Fibroblast of the aortic adventitia (primary cell): ENCODE measurements at regions not wholly inside any gene's neighbourhood (a gene's known extent, or its start where the extent isn't known, plus 50 kb on each side); places are given as distances from the start of the nearest gene placed in this dataset.

Experiments used
- DNase-seq: peaks from one replicate; pipeline ENCODE4 v3.0.0-alpha.2; 2010; ENCODE audit warnings: low read depth
- H3K4me3 ChIP-seq: 2 replicates; pipeline ENCODE4 v1.5.1; 2011; ENCODE audit warnings: low read depth, mild to moderate bottlenecking, control low read depth, low read length, moderate library complexity
- CTCF ChIP-seq: IDR thresholded peaks from 2 replicates; pipeline ENCODE4 v1.5.1; 2011; ENCODE audit warnings: mild to moderate bottlenecking, low read length, control low read depth, inconsistent platforms; ENCODE audit not compliant: insufficient read depth

DNA sequence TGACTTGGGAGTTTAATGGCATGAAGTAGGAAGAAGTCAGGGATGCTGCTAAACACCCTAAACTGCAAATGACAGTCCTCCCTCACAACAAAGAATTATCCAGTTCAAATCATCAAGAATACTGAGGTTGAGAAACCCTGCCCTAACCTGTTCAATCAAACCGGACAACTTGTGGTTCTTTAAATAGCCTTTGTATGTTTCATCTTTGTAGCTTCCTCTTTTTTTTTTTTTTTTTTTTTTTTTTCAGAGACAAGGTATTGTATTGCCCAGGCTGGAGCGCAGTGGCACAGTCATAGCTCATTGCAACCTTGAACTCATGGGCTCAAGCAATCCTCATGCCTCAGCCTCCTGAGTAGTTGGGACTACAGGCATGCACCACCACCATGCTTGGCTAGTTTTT lies 52.5 kb upstream of the TTC29 start:
- no peak overlapping the region for H3K4me3 ChIP-seq
- TF ChIP-seq CTCF = no peak
- no peak for DNase-seq

DNA sequence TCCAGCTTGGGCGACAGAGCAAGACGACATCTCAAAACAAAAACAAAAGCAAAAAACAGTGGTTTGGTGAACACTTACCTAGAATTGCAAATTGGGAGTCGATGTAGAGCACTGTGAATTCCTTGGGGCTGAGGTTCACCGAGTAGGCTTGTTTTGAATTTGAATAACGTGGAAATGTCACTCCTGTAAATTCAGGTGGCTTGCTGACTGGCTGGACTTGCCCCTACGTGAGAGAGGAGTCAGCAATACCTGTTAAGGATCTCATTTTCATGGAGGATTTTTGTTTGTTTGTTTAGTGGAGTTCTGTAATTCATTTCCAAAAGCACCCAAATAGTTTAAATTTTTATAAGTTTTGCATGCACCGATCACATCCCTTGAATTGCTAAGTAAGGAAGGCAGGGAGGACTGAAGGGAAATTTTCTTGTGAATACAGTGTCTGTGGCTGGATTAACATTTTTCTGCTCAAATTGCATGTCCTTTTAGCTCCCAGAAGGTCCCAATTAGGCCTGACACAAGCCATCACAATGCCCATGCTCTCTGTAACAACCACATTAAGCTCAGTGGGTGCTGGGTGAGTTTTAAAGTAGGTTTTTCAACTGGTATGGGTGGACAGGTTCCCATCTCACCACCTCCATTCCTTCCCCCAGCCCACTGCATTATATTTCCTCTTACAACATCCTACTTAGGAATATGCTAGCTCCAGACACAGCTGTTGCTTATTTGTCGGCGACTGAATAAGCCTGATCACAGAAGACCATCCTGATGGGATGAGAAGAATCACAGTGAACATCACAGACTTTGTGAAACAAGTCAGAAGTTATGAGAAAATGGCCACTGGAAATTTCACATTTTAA lies 58.5 kb upstream of the TTC29 start:
- no peak for DNase-seq
- no peak overlapping the region for H3K4me3 ChIP-seq
- TF ChIP-seq CTCF = no peak

DNA sequence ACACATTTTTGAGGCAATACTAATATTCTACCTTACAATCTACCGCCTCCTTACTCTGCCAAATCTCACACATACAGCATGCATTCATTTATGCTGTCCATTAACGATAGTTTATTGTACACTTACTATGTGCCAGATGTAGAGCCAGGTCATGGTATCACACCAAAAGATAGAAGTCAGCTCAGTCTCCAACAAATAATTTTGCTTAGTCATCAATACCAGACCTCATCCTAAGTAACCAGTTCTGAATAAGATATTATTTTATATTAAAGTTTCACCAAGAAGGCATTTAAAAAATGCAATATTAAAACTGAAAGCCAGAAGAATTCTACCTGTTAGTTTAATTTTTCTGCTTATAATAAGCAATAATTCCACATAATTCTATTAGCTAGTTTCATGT lies 60.6 kb upstream of the TTC29 start:
- TF ChIP-seq CTCF = no peak
- H3K4me3 ChIP-seq = no peak overlapping the region
- DNase-seq = no peak

DNA sequence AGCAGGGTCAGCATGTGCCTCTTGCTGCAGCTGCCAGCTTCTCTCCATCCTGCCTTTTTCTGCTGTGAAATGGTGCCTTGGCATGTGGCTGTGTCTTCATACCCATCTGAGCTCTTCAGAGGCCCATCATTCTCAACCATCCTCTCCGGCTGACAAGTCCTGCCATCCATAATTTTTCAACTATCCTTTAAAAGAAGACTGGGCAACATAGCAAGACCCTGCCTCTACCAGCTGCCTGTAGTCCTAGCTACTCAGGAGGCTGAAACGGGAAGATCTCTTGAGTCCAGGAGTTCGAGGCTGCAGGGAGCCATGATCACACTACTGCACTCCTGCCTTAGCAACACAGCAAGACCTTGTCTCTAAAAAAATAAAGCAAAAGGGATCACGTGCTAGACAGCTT lies 64.2 kb upstream of the TTC29 start:
- no peak for DNase-seq
- TF ChIP-seq CTCF = no peak
- H3K4me3 ChIP-seq = no peak overlapping the region

- H3K4me3 ChIP-seq = no peak overlapping the region
- no peak for TF ChIP-seq CTCF
These were observed 65.7 kb upstream of the TTC29 start for GRCh38 chr4:147011411-147011810.

DNA sequence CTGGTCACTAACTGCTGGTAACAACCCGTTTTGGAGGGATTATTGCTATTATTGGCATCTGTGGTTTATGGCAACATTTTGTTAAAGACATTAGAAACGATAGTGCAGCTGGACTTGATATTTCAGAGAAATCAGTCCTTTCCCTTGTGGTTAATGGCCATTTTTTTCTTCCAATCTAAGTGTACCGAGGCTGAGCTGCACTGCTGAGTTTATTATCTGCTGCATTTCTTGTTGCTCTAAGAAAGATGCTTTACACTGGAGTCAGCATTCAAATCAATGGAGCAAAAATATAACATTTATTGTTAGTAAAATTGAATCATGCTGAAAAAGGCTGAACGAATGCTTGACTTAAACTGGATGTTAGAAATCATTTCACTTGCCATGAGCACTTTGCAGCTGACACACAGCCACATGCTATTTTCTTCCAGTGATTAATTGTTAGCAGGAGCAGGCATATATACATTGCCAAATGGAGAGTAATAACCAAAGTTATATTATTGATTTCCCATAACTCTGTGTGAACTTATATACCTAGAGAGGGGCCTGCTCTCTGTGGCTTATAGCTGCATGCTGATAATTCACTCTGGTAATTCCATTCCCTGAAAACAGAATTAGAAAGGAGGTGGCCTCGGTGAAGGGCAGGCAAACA lies 66.5 kb upstream of the TTC29 start:
- TF ChIP-seq CTCF = no peak
- no peak for DNase-seq

More at GRCh38 chr4:147011411-147011810, 65.7 kb upstream of the TTC29 start:
- DNase-seq = no peak

More for the DNA sequence above, 66.5 kb upstream of the TTC29 start:
- H3K4me3 ChIP-seq = no peak overlapping the region
